ENCODE measurements at regions not wholly inside any gene's neighbourhood (a gene's known extent, or its start where the extent isn't known, plus 50 kb on each side); places are given as distances from the start of the nearest gene placed in this dataset.

- DNase-seq (no peak), ATAC-seq (no peak)
- Histone ChIP-seq H3K4me3 (no peak overlapping the region), H3K27ac (no peak overlapping the region), H3K36me3 (no peaks in the 10 kb centered on the region), H3K27me3 (no peaks in the 10 kb centered on the region), H3K4me1 (no peaks in the 10 kb centered on the region), H3K9me3 (peaks cover 0 to 6% (median 0%) of the 10 kb centered on the region in 3 donors)
- intact Hi-C loops (cut with DNase I; ENCODE audit: low total_unique reads), result no loop called here
- in situ Hi-C loops (cut with MboI; ENCODE audit: low sequenced_read_pairs in 4 of 4), result no loop called here
- TF ChIP-seq CTCF (IDR thresholded peaks at IDR 0.05 in 4 of 5, conservative IDR thresholded peaks at IDR 0.05 in 1 of 5) (no peak), POLR2A (IDR thresholded peaks at IDR 0.05) (no peak)
Observed at GRCh38 chr9:111167341-111167740, 129.1 kb upstream of the LPAR1 start.

DNA sequence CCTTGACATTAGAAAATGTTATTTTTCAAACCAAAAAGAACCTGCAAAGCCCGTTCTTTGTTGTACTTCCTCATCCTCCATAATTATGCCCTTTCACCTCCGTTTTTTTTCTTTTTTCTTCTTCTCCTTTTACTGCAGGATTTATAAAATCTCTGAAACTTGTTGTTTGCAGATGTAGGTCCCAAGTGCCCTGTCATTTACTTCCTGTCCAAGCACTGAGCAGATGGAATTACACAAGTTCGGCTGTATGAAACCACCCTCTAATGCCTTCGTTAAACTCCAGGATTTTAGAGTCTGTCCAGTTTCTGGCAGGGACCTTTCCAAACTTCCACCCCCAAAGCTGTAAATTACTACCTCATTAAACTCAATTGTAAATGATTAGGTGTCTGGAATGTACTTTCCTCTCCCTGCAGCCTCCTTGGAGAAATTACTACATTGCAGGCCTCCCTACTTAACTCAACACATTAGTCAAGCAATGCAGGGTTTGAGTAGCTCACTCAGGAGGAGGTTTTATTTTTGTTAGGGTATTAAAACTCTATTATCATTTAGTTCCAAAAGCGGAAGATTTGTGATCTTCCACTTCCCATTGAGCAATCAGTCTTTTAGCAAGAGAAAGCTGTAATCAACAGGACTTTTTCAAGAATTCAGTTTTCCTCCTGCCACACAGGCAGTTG is 125.6 kb upstream of the LPAR1 start:
- intact Hi-C loops (cut with DNase I; ENCODE audit: low total_unique reads), result no loop called here

GRCh38 chr9:111162026-111162425 is 123.8 kb upstream of the LPAR1 start:
- Histone ChIP-seq H3K27me3 (no peaks in the 10 kb centered on the region), H3K4me1 (no peaks in the 10 kb centered on the region), H3K9me3 (no peaks in the 10 kb centered on the region), H3K4me3 (no peak overlapping the region), H3K27ac (no peak overlapping the region), H3K36me3 (no peaks in the 10 kb centered on the region)
- in situ Hi-C loops (cut with MboI; ENCODE audit: low sequenced_read_pairs in 4 of 4) (no loop called here), intact Hi-C loops (cut with DNase I; ENCODE audit: low total_unique reads) (no loop called here)
- DNase-seq (no peak), ATAC-seq (no peak)
- TF ChIP-seq POLR2A (IDR thresholded peaks at IDR 0.05) (no peak), CTCF (IDR thresholded peaks at IDR 0.05 in 4 of 5, conservative IDR thresholded peaks at IDR 0.05 in 1 of 5) (no peak)

More for the DNA sequence above, 125.6 kb upstream of the LPAR1 start:
- Histone ChIP-seq H3K4me1 (no peaks in the 10 kb centered on the region), H3K4me3 (no peak overlapping the region), H3K27me3 (no peaks in the 10 kb centered on the region), H3K27ac (peak overlapping the region; percentile 26 to 64 (median 60)), H3K9me3 (peaks cover 0 to 6% (median 0%) of the 10 kb centered on the region in 3 donors), H3K36me3 (no peaks in the 10 kb centered on the region)
- peak; percentile 54 to 66 for ATAC-seq
- peak in 1 of 2 donors; percentile 17 for DNase-seq
- in situ Hi-C loops (cut with MboI; ENCODE audit: low sequenced_read_pairs in 4 of 4), result no loop called here
- no peak for TF ChIP-seq CTCF (IDR thresholded peaks at IDR 0.05 in 4 of 5, conservative IDR thresholded peaks at IDR 0.05 in 1 of 5)
- TF ChIP-seq POLR2A (IDR thresholded peaks at IDR 0.05), result no peak

DNA sequence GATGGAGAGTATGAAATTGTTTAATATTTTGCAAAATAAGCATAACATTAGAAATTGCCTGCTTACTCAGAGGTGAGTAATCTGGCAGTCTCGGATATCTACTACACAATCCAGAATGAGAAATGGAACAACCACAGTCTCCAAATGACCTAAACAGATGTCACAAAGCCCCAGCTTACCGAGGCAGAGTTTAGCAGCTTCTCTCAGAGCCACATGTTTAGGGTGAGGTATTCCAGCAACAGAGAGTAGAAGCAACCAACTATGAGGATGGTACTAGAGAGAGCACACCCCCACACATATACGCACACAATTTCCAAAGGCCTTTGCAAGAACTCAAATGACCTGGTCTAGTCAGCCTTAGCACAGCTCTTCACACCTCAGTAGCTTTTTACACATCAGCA is 122.7 kb upstream of the LPAR1 start:
- in situ Hi-C loops (cut with MboI; ENCODE audit: low sequenced_read_pairs in 4 of 4), result no loop called here
- H3K36me3 ChIP-seq, result no peaks in the 10 kb centered on the region
- no peak for TF ChIP-seq POLR2A (IDR thresholded peaks at IDR 0.05)
- no peak for TF ChIP-seq CTCF (IDR thresholded peaks at IDR 0.05 in 4 of 5, conservative IDR thresholded peaks at IDR 0.05 in 1 of 5)
- intact Hi-C loops (cut with DNase I; ENCODE audit: low total_unique reads), result no loop called here
- no peak overlapping the region for H3K27ac ChIP-seq
- H3K27me3 ChIP-seq, result no peaks in the 10 kb centered on the region
- H3K4me1 ChIP-seq, result no peaks in the 10 kb centered on the region
- no peaks in the 10 kb centered on the region for H3K9me3 ChIP-seq
- peak; percentile 55 to 62 for ATAC-seq
- no peak for DNase-seq
- no peak overlapping the region for H3K4me3 ChIP-seq

DNA sequence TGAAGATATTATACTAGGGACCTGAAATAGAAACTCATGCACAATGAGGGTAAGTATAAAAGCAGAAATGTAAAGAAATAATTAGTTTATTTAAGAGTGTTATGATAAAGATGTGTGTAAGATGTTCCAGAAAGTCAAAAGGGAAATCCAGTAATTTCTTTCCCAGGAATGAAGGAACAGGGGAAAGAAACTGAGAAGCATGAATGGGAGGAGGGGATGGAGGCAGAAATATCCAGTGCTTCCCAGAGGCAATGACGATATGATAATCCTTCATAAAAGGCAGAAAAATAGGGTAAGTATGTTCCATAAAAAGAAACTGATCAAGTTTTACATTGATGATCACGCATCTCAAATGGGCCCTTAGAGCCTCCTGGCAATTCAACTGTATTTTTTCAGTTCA is 120.7 kb upstream of the LPAR1 start:
- no peak for TF ChIP-seq CTCF (IDR thresholded peaks at IDR 0.05 in 4 of 5, conservative IDR thresholded peaks at IDR 0.05 in 1 of 5)
- no peak for TF ChIP-seq POLR2A (IDR thresholded peaks at IDR 0.05)
- no peak for DNase-seq
- intact Hi-C loops (cut with DNase I; ENCODE audit: low total_unique reads), result no loop called here
- H3K36me3 ChIP-seq, result no peaks in the 10 kb centered on the region
- in situ Hi-C loops (cut with MboI; ENCODE audit: low sequenced_read_pairs in 4 of 4), result no loop called here
- no peak for ATAC-seq
- no peak overlapping the region for H3K27ac ChIP-seq
- H3K4me3 ChIP-seq, result no peak overlapping the region
- no peaks in the 10 kb centered on the region for H3K27me3 ChIP-seq
- H3K9me3 ChIP-seq, result no peaks in the 10 kb centered on the region
- no peaks in the 10 kb centered on the region for H3K4me1 ChIP-seq
